Spleen (tissue), 11 donors: ENCODE measurements at regions not wholly inside any gene's neighbourhood (a gene's known extent, or its start where the extent isn't known, plus 50 kb on each side); places are given as distances from the start of the nearest gene placed in this dataset.

Source experiments
- DNase-seq: peaks from one replicate; pipeline ENCODE4 v3.0.0-alpha.2; 2020
- H3K27ac ChIP-seq, 8 donors: fragments of 200-600 bp; sonication (generic) in 7 of 8; 1 replicate in 4 of 8; 2 replicates in 4 of 8; pipeline versions ENCODE4 v1.5.0 to v1.8.0; 2016 to 2021; ENCODE audit warnings: inconsistent platforms in 4 of 8, mild to moderate bottlenecking in 4 of 8, moderate library complexity in 1 of 8
- H3K27me3 ChIP-seq, 7 donors: fragments of 200-600 bp; sonication (generic) in 6 of 7; replicated peaks in 1 of 7; 1 replicate in 4 of 7; 2 replicates in 3 of 7; pipeline versions ENCODE4 v1.5.0 to v1.8.0; 2016 to 2021; ENCODE audit warnings: inconsistent platforms in 3 of 7, mild to moderate bottlenecking in 1 of 7
- H3K36me3 ChIP-seq, 6 donors: fragments of 200-600 bp; sonication (generic) in 5 of 6; 1 replicate in 4 of 6; 2 replicates in 2 of 6; pipeline versions ENCODE4 v1.5.0 to v1.8.0; 2016 to 2021; ENCODE audit warnings: inconsistent platforms in 2 of 6
- H3K4me1 ChIP-seq, 6 donors: fragments of 200-600 bp; sonication (generic) in 5 of 6; 1 replicate in 3 of 6; 2 replicates in 3 of 6; pipeline versions ENCODE4 v1.5.0 to v1.8.0; 2016 to 2021; ENCODE audit warnings: inconsistent platforms in 3 of 6
- H3K4me3 ChIP-seq, 8 donors: fragments of 200-600 bp; sonication (generic) in 7 of 8; 1 replicate in 4 of 8; 2 replicates in 4 of 8; pipeline versions ENCODE4 v1.5.0 to v1.8.0; 2016 to 2021; ENCODE audit warnings: inconsistent platforms in 4 of 8, mild to moderate bottlenecking in 4 of 8, moderate library complexity in 2 of 8
- H3K9me3 ChIP-seq, 8 donors: fragments of 200-600 bp; sonication (generic) in 7 of 8; 1 replicate in 4 of 8; 2 replicates in 4 of 8; pipeline versions ENCODE4 v1.5.0 to v1.8.0; 2016 to 2021; ENCODE audit warnings: inconsistent platforms in 4 of 8
- CTCF ChIP-seq, 11 experiments: fragments of 200-600 bp in 7 of 11; fragments of 450-650 bp in 4 of 11; sonication (generic) in 4 of 11; IDR thresholded peaks in 8 of 11; conservative IDR thresholded peaks in 3 of 11; 1 replicate in 7 of 11; 2 replicates in 4 of 11; pipeline versions ENCODE4 v1.4.0 to v1.8.0; 2016 to 2021; ENCODE audit warnings: antibody characterized with exemption in 11 of 11, inconsistent platforms in 4 of 11, mild to moderate bottlenecking in 1 of 11
- POLR2A ChIP-seq, 3 donors: fragments of 450-650 bp; IDR thresholded peaks; one replicate each; pipeline ENCODE4 v1.5.1; 2017; ENCODE audit warnings: antibody characterized with exemption in 3 of 3, mild to moderate bottlenecking in 1 of 3
- POLR2AphosphoS5 ChIP-seq, 3 donors: sonication (generic); formaldehyde crosslinking; IDR thresholded peaks; one replicate each; pipeline ENCODE4 v1.5.1; 2017; ENCODE audit warnings: antibody characterized with exemption in 3 of 3
- WGBS, 5 donors: extraction: QIAGEN DNeasy Blood & Tissue Kit in 3 of 5; methylation state at CpG; one replicate each; pipeline versions ENCODE4 v1.1.5 to v1.1.7; 2013 to 2018; 5-methylcytosine and 5-hydroxymethylcytosine counted together
- intact Hi-C: fragments of 100-400 bp; cut with DNase I; formaldehyde crosslinking; loops from one replicate; pipeline ENCODE4 v1.15.0; 2023; ENCODE audit warnings: low total_unique reads
- donor health status: healthy with polysubstance abuse.
- donor health status: DM: no; HTN: no; CAD: no; lungs with moderate emphysema.
- donor health status: DM: no; HTN: no; CAD: no.
- donor health status: Bipolar disorder and iron deficiency.
- donor health status: healthy.
- donor health status: DM: no; HTN: no; CAD: no.
- donor health status: DM: yes; HTN: yes; CAD: no.

GRCh38 chr4:96112631-96113030 is 272.7 kb downstream of the PDHA2 start:
- no peaks in the 10 kb centered on the region for H3K4me1 ChIP-seq
- no peak for DNase-seq
- TF ChIP-seq POLR2AphosphoS5 (IDR thresholded peaks at IDR 0.05) (no peak), POLR2A (IDR thresholded peaks at IDR 0.05) (no peak), CTCF (IDR thresholded peaks at IDR 0.05 in 8 of 11, conservative IDR thresholded peaks at IDR 0.05 in 3 of 11) (no peak)
- H3K36me3 ChIP-seq = no peaks in the 10 kb centered on the region
- H3K4me3 ChIP-seq = no peak overlapping the region
- peaks cover 0 to 6% (median 0%) of the 10 kb centered on the region in 8 donors for H3K9me3 ChIP-seq
- intact Hi-C loops = no loop called here
- H3K27ac ChIP-seq = no peak overlapping the region
- no peaks in the 10 kb centered on the region for H3K27me3 ChIP-seq

- TF ChIP-seq POLR2A (IDR thresholded peaks at IDR 0.05) (no peak), POLR2AphosphoS5 (IDR thresholded peaks at IDR 0.05) (no peak), CTCF (IDR thresholded peaks at IDR 0.05 in 8 of 11, conservative IDR thresholded peaks at IDR 0.05 in 3 of 11) (no peak)
- Histone ChIP-seq H3K27ac (no peak overlapping the region), H3K9me3 (no peaks in the 10 kb centered on the region), H3K4me3 (no peak overlapping the region), H3K36me3 (no peaks in the 10 kb centered on the region), H3K27me3 (no peaks in the 10 kb centered on the region), H3K4me1 (no peaks in the 10 kb centered on the region)
- intact Hi-C loops = no loop called here
- no peak for DNase-seq
- WGBS, 5 donors = 75 to 87% (median 82%) methylated on average over 1 of the region's 1 CpG
Measured at GRCh38 chr4:96120206-96120605, 280.3 kb downstream of the PDHA2 start.

- Histone ChIP-seq H3K9me3 (peaks cover 0 to 12% (median 1%) of the 10 kb centered on the region in 8 donors), H3K4me3 (no peak overlapping the region), H3K4me1 (no peaks in the 10 kb centered on the region), H3K36me3 (no peaks in the 10 kb centered on the region), H3K27ac (no peak overlapping the region), H3K27me3 (no peaks in the 10 kb centered on the region)
- DNase-seq = peak; percentile 51
- WGBS, 5 donors = 88 to 95% (median 95%) methylated on average over 19 to 24 of the region's 24 CpGs
- TF ChIP-seq POLR2A (IDR thresholded peaks at IDR 0.05) (no peak), POLR2AphosphoS5 (IDR thresholded peaks at IDR 0.05) (no peak), CTCF (IDR thresholded peaks at IDR 0.05 in 8 of 11, conservative IDR thresholded peaks at IDR 0.05 in 3 of 11) (no peak)
- intact Hi-C loops = no loop called here
Measured at GRCh38 chr4:96126227-96126626, 286.3 kb downstream of the PDHA2 start.

- Histone ChIP-seq H3K36me3 (no peaks in the 10 kb centered on the region), H3K27me3 (no peaks in the 10 kb centered on the region), H3K9me3 (peaks cover 0 to 6% (median 1%) of the 10 kb centered on the region in 8 donors), H3K4me3 (no peak overlapping the region), H3K4me1 (no peaks in the 10 kb centered on the region), H3K27ac (no peak overlapping the region)
- intact Hi-C loops = no loop called here
- no peak for DNase-seq
- TF ChIP-seq POLR2A (IDR thresholded peaks at IDR 0.05) (no peak), CTCF (IDR thresholded peaks at IDR 0.05 in 8 of 11, conservative IDR thresholded peaks at IDR 0.05 in 3 of 11) (no peak), POLR2AphosphoS5 (IDR thresholded peaks at IDR 0.05) (no peak)
- 64 to 76% (median 73%) methylated on average over 1 of the region's 1 CpG for WGBS, 5 donors
Measured at GRCh38 chr4:96131186-96131585, 291.3 kb downstream of the PDHA2 start.
